CD4-positive, alpha-beta T cell treated with Interleukin-6 at 100 ng/mL for 8 hours (primary cell): ENCODE measurements at regions not wholly inside any gene's neighbourhood (a gene's known extent, or its start where the extent isn't known, plus 50 kb on each side); places are given as distances from the start of the nearest gene placed in this dataset.

ENCODE experiments used
- DNase-seq: peaks from one replicate; pipeline ENCODE4 v3.0.0-alpha.2; 2020; ENCODE audit warnings: mixed read lengths, low spot score

DNA sequence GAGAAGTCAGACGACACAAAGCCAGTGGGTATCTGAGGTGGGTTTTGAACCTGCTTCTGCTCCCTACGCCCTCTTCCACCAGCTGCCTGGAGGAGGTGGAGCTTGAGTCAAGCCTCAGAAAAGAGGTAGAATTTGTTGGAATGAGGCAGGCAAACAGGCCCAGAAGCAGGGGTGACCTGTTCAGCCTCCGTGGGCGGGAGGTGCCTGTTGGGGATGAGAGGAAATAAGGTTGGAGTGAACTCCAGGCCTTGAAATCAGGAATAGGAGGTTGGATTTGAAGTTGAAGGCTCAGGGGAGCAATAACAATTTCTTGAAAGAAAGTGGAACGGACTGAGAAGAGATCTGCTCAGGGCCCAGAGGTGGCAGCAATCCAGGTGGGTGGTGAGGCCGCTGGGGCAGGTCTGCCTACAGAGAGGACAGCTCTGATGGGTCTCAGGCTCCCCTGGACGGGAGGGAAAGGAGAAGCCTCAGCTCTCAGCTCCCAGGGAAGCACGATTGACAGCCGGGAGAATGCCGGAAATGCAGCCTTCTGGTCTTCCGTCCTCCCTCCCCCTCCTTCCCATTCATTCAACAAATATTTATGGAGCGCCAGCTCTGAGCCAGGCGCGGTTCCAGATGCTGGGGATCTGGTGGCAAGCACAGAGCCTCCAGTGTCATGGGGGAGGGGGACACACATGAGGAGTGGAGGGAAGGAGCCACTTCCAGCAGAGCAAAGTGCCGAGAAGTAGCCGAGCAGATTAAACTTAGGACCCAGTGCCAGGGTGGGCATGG, 61.9 kb upstream of the CIBAR2 start:
- DNase-seq, result no peak

DNA sequence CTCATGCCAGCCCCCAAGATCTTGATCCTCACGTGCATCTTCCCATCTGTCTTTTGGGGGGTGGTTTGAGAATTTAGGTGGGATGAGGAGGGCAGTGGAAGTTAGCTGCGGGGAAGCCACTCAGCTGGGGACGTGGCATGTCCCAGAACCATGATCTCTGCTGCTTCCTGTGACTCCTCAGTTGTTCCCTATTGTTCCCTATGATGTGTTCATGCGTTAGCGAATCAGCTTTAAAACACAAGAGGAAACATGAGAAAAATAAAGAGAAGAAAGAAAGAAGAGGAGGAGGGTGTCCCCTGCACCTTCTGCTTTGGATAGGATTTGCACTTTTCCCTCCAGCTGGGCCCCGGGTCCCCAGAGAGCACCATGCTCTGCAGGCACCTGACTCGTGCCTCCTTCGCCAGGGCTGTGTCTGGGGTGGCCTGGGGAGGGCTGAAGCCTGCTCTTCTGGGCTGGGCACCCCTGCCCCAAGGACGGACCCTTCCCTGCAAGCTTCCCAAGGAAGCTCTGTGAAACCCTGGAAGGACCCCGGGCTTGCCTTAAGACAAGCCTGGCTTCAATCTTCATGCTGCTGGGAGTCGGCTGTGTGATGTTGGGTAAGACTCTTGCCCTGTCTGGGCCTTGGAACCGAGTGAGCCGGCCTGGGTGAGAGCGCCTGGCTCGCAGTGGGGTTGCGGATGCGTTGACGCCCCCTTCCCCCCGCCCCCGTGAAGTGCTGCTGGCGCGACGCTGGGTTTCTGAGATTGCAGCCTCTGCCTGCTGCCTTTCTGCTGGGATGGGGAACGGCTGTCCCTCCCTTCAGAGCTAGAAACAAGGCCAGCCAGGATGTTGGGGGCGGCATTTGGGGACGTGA, 62.8 kb upstream of the CIBAR2 start:
- DNase-seq, result no peak

DNA sequence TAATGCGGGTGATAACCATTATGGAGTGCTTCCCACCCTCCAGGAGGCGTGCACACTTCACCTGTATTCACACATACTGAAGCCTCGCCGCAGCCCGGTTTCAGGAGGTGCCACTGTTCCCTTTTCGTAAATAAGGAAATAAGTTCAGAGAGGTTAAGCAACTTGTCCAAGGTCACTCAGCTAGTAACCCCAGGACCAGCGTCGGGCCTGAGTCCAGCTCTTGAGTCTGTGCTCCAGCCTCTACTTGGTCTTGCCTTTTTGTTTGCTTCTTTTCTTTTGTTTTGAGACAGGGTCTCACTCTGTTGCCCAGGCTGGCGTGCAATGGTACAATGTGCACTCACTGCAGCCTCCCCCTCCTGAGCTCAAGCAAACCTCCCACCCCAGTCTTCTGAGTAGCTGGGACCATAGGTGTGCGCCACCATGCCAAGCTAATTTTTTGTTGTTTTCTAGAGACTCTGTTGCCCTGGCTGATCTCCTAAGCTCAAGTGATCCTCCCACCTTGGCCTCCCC, 63.5 kb upstream of the CIBAR2 start:
- DNase-seq, result no peak

DNA sequence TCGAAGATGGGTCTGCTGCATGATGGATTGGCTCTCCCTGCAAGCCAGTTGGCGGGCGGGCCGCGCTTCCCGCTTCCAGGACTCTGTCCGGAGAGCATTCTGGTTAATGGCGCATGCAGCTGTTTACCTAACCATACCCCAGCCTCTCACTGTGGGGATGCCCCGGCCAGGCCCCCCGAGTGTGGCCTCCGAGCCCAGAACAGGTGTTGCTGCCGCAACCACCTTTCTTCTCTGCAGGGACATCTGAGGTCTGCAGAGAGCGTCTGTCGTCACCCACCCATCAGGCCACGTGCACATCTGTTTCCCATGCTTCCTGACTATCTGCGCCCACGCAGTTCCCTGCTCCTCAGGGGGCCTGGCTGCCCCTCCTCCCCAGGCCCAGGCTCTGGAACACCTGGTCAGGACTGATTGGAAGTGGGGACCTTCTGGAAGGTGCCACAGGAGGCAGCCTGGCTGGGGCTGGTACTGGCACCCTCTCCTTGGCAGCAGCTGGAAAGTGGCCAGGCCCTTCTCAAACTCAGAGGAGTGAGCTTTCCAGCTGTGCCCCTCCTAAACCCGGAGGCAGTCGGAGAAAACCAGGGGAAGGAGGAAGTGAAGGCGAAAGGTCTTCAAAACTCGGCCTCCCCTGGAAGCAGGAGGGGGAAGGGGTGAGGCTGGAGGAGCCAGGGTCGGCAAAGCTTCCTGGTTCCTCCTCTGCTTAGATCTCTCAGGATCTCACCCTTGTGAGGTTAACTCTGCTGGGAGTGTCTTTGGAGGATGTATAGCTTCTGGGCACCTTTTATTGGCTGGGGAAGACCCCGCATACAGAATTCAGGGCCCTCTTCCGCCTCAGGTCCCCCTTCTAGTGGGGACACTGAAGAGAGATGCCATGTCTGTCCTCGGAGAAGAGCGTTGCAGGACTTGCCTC, 64.5 kb upstream of the CIBAR2 start:
- DNase-seq, result no peak

GRCh38 chr16:85177448-85177846, 65.2 kb upstream of the CIBAR2 start:
- no peak for DNase-seq

DNA sequence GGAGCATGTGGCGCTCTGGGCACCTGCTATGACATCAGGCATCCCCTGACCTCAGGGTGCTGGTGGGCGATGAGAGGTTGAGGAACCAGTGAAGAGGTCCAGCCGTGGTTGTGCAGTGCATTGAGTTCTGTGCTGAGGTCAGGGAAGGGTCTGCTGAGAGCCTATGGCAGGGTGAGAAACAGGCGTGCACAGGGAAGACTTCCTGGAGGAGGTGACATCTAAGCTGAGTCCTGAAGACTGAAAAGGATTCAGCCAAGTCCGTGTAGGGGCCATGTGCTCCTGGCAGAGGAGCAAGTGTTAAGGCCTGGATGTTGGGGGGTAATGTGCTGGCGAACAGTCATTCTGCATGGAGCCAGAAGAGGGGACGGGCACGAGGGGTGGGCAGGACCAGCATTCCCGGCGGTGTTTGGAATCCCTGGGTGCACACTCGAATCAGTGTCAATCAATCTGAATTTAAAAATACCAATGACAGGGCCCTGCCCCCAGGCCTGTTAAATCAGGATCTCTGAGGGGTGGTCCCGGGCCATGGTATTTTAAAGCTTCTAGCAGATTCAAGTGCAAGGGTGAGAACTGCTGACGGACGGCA, 65.8 kb upstream of the CIBAR2 start:
- no peak for DNase-seq

DNA sequence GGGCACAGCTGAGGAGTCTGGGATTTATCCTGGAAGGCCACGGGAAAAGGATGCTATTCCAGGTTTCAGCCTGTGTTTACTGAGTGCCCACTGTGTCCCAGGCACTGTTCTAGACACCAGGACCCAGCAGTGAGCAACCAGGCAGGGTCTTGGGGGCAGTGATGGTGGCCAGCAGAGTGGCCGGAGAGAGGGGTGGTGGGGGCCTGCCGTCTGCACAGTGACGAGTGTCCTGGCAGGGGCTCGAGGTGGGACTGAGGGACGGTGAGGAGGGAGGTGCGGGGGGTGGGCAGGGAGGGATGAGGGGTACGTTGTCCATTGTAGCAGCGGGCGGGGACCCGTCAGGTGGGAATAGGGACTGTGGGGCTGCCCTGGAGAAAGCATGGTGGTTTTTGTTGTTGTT, 66.3 kb upstream of the CIBAR2 start:
- no peak for DNase-seq

- DNase-seq, result no peak
Observed at GRCh38 chr16:85179344-85180046, 67.2 kb upstream of the CIBAR2 start.

DNA sequence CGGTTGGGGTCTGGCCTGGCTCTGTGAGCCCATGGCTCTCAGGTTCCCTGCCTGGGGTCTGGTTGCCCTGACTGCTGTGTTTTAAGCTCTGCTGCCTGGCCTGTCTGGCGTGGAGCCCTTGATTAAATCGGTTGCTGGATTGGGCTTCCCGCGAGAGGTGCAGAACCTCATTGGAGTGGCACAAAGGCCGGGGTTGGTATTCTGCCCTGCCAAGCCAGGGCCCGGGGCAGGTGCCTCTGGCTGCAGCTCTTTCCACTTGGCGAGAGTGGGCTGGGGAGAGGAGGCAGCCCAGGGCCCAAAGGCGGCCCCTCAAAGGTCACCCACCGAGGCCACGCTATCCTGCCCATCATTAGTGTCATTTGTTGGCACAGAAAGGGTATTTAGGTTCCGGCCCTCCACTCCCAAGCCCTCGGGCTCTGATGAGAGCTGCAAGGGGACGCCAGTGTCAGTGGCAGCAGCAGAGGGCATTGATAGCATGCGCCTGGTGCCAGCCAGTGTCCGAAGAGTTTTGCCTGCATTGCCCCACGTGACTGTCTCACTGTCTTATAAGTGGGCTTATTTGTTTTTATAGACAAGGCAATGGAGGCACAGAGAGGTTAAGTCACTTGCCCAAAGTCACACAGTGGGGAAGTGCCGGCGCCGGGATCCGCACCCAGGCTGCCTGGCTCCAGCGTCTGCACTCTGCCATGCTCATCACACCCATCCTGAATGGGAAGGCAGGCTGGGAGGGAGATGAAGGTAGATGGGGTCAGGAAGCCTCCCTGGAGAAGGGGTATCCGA, 68.0 kb upstream of the CIBAR2 start:
- DNase-seq, result no peak

DNA sequence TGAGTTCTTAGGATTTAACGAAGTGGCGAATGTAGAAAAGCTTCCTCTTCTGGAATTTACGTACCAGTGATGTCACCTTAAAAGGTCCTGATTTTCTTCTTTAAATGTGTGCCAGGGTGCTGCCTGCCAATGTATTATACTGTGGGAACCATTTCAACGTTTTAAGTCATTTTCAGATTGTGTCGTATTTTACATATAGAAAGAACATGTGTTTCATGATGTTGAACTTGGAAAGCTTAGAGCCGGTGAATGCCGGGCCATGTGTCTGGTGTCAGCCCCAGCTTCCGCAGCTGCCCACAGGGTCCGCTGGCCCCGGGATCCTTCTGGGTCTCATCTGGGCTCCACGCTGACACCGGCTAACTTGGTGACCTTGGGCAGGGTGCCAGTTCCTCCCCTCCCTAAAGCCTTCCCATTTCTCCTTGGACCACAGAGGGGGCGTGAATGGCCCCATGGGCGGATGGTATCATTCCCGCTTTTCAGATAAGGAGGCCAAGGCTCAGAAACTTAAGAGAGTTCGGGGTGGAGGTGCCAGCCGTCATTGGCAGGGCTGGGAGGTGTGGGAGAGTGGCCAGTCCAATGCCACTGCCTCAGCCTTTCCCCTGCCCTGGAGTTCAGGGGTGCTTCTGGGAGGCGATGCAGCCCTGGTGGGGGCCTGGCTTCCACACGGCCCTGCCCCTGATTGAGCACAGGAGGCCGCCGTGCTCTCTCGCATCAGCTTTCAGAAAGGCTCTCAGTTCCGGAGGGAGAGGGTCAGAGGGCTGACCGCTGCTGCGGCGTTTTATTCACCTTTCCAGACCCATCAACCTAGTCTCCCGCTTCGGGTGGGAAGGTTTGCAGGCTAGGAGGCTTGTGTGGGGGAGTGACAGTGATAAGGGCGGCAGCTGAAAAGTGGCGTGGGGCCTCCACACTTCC, 68.8 kb upstream of the CIBAR2 start:
- DNase-seq, result no peak

- no peak for DNase-seq
Observed at GRCh38 chr16:85181739-85182129, 69.5 kb upstream of the CIBAR2 start.

DNA sequence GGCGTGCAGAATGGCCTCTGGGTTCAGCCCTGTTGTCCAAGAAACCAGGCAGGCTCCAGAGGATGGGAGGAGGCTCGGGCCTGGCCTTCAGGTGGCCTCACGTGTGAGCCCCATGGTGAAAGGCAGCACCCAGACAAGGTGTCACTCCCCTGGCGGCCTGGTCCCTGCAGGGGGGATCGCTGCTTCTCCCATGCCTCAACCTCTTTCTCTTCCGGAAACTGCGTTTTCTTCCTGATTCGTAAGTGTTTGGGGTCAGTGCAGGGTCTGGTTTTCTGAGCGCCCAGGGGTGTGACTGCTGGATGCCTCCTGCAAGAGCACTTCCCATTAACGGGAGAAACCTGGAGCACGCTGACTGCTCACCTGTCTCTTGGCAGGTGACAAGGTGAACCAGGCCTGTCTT, 70.0 kb upstream of the CIBAR2 start:
- DNase-seq, result no peak

GRCh38 chr16:85182774-85183173, 70.5 kb upstream of the CIBAR2 start:
- no peak for DNase-seq

GRCh38 chr16:85183564-85183963, 71.3 kb upstream of the CIBAR2 start:
- DNase-seq, result no peak

- no peak for DNase-seq
Observed at GRCh38 chr16:85184404-85184803, 72.1 kb upstream of the CIBAR2 start.

DNA sequence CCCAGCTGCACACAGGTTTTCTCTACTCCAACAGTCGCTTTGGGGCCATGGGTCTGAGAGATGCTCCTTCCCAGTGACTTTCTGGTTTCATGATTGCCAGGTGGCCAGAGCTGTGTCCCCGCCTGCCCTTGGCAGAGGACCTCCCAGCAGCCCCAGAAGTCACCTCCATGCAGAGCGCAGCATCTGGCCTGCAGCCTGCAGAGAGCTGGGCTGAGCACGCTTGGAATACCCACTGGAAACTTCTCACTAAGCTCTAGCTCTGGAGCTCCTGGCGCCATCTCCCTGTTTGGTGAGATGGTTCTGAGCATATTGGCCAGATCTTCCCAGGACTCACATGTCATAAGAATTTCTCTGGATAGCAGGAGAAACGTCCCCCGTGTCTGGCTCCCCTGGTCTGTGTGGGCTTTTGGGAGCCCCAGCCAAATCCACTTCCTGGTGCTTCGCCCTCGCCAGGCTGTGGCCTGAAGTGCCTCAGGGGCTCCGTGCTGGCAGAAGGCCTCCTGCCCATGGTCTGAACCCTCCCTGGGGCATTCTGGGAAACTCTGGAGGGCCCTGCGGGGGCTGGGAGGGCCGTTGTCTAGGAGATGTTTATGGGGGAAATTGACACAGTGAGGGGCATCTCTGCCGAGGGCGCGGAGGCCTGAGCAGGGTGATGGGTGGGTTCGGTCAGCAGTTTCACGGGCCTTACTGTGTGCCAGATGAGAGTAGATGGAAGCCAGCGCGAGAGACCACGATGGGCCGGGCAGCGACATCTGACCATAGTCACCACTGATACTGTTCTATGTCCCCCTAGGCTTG, 73.2 kb upstream of the CIBAR2 start:
- no peak for DNase-seq

DNA sequence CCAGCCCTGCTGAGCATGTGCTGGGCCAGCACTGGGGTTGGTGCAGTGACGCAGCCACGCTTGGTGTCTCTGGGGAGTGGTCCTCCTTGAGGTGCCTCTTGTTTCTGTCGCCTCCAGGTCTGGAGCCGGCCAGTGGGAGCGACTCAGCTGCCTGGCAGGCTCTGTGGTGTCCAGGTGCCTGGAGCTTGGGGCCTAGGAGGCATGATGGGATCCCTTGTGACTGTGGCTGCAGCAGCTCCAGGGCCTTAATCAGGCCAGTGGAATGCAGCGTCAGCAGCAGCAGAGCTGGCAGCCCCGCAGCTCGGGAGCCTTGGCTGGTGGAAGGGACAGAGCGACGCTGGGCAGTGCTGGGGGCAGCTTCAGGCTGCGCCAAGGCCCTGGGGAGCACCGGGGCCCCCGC, 74.7 kb upstream of the CIBAR2 start:
- DNase-seq, result no peak

DNA sequence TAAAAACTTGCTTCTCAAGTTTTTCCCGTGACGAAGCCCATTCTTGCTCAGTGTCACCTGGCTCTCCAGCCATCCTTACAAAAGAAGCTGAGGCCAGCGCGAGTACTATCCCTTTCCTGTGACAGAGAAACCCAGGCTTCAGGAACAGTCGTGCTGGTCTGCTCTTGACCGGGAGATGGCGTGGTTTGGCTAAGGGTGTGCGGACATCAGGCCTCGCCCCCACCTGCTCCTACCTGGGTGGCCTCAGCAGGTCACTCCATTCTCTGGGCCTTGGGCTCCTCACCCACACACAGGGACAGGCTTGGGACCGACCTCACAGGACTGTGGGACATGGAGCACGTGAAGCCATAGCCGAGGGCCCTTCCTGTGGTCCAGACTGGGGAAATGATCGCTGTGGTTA, 75.2 kb upstream of the CIBAR2 start:
- DNase-seq, result no peak
